ENCODE measurements at regions not wholly inside any gene's neighbourhood (a gene's known extent, or its start where the extent isn't known, plus 50 kb on each side); places are given as distances from the start of the nearest gene placed in this dataset.

- TF ChIP-seq EZH2 (IDR thresholded peaks at IDR 0.05; ENCODE audit: borderline replicate concordance, low read length), result no peak
- no peak for TF ChIP-seq CTCF (conservative IDR thresholded peaks at IDR 0.05 in 1 of 2, IDR thresholded peaks at IDR 0.05 in 1 of 2; ENCODE audit: extremely low read depth in 1 of 2, insufficient read depth in 1 of 2, low read depth in 1 of 2, low read length in 2 of 2)
These were observed 248.7 kb downstream of the TDRD3 start for GRCh38 chr13:60645676-60646075.

Data from mammary epithelial cell (primary cell).